Astrocyte (in vitro differentiated cells and primary cell): ENCODE measurements at regions not wholly inside any gene's neighbourhood (a gene's known extent, or its start where the extent isn't known, plus 50 kb on each side); places are given as distances from the start of the nearest gene placed in this dataset.

Experiments
- DNase-seq: peaks from one replicate; pipeline ENCODE4 v3.0.0-alpha.2; 2010; ENCODE audit warnings: low read depth
- FAIRE-seq: peaks from 2 replicates; lab custom pipeline; 2011; peaks lifted over from hg19 to GRCh38; lab: Jason Lieb, UNC
- H2AFZ ChIP-seq: 2 replicates; pipeline ENCODE4 v1.6.0; 2012; ENCODE audit warnings: low read depth, low read length, inconsistent platforms
- H3K27ac ChIP-seq: 2 replicates; pipeline ENCODE4 v1.5.1; 2011; ENCODE audit warnings: low read depth, low read length, inconsistent platforms
- H3K27me3 ChIP-seq: 2 replicates; pipeline ENCODE4 v1.6.0; 2011; ENCODE audit warnings: low read length, inconsistent platforms; ENCODE audit not compliant: insufficient read depth
- H3K36me3 ChIP-seq: 2 replicates; pipeline ENCODE4 v1.5.1; 2011; ENCODE audit warnings: low read length, inconsistent platforms; ENCODE audit not compliant: insufficient read depth
- H3K4me1 ChIP-seq: 2 replicates; pipeline ENCODE4 v1.5.1; 2011; ENCODE audit warnings: low read length, inconsistent platforms; ENCODE audit not compliant: insufficient read depth
- H3K4me2 ChIP-seq: 2 replicates; pipeline ENCODE4 v1.6.0; 2012; ENCODE audit warnings: low read length, inconsistent platforms
- H3K4me3 ChIP-seq: 2 replicates; pipeline ENCODE4 v1.5.1; 2011; ENCODE audit warnings: low read depth, mild to moderate bottlenecking, low read length, inconsistent platforms; ENCODE audit not compliant: insufficient read depth
- H3K79me2 ChIP-seq: 2 replicates; pipeline ENCODE4 v1.6.0; 2012; ENCODE audit warnings: mild to moderate bottlenecking, low read length, inconsistent platforms; ENCODE audit not compliant: insufficient read depth
- H3K9ac ChIP-seq: 2 replicates; pipeline ENCODE4 v1.6.0; 2012; ENCODE audit warnings: mild to moderate bottlenecking, low read length, inconsistent platforms
- H3K9me3 ChIP-seq: 2 replicates; pipeline ENCODE4 v1.5.1; 2012; ENCODE audit warnings: low read depth, mild to moderate bottlenecking, low read length, inconsistent platforms; ENCODE audit not compliant: insufficient read depth
- H4K20me1 ChIP-seq: 2 replicates; pipeline ENCODE4 v1.6.0; 2012; ENCODE audit warnings: low read length, inconsistent platforms; ENCODE audit not compliant: insufficient read depth
- H3K27ac Mint-ChIP-seq: one replicate; pipeline ENCODE4 v1.8.0; 2021; ENCODE audit warnings: mild to moderate bottlenecking, mixed read lengths; ENCODE audit not compliant: unreplicated experiment
- H3K27me3 Mint-ChIP-seq: one replicate; pipeline ENCODE4 v1.8.0; 2021; ENCODE audit warnings: low read depth, mixed read lengths; ENCODE audit not compliant: unreplicated experiment
- H3K36me3 Mint-ChIP-seq: one replicate; pipeline ENCODE4 v1.8.0; 2021; ENCODE audit warnings: low read depth, mixed read lengths; ENCODE audit not compliant: unreplicated experiment
- H3K4me1 Mint-ChIP-seq: one replicate; pipeline ENCODE4 v1.8.0; 2021; ENCODE audit warnings: low read depth, mixed read lengths; ENCODE audit not compliant: unreplicated experiment
- H3K4me3 Mint-ChIP-seq: one replicate; pipeline ENCODE4 v1.8.0; 2021; ENCODE audit warnings: mild to moderate bottlenecking, moderate library complexity, mixed read lengths; ENCODE audit not compliant: unreplicated experiment
- H3K9me3 Mint-ChIP-seq: one replicate; pipeline ENCODE4 v1.8.0; 2021; ENCODE audit warnings: mild to moderate bottlenecking, mixed read lengths; ENCODE audit not compliant: unreplicated experiment
- CTCF ChIP-seq: IDR thresholded peaks from 2 replicates; pipeline ENCODE4 v1.5.1; 2011; ENCODE audit warnings: low read depth, mild to moderate bottlenecking, inconsistent platforms, low read length, moderate library complexity; ENCODE audit not compliant: insufficient read depth
- EZH2 ChIP-seq: IDR thresholded peaks from 2 replicates; pipeline ENCODE4 v1.6.1; 2012; ENCODE audit warnings: mild to moderate bottlenecking, low read length, inconsistent platforms; ENCODE audit not compliant: insufficient read depth

- no peak overlapping the region for H3K4me3 Mint-ChIP-seq
- Histone ChIP-seq H3K27me3 (no peaks in the 10 kb centered on the region), H4K20me1 (no peaks in the 10 kb centered on the region), H3K4me2 (no peak overlapping the region), H3K9ac (no peak overlapping the region), H2AFZ (no peak overlapping the region), H3K4me3 (no peak overlapping the region), H3K36me3 (no peaks in the 10 kb centered on the region), H3K4me1 (no peaks in the 10 kb centered on the region), H3K9me3 (no peaks in the 10 kb centered on the region), H3K27ac (no peak overlapping the region), H3K79me2 (no peaks in the 10 kb centered on the region)
- no peaks in the 10 kb centered on the region for H3K4me1 Mint-ChIP-seq
- no peak for TF ChIP-seq CTCF
- TF ChIP-seq EZH2, result no peak
- no peak overlapping the region for H3K27ac Mint-ChIP-seq
- H3K9me3 Mint-ChIP-seq, result no peaks in the 10 kb centered on the region
- DNase-seq (no peak), FAIRE-seq (no peak)
- peaks cover 2% of the 10 kb centered on the region for H3K27me3 Mint-ChIP-seq
- no peaks in the 10 kb centered on the region for H3K36me3 Mint-ChIP-seq
Observed at GRCh38 chr11:90884181-90884580, 661.3 kb upstream of the CHORDC1 start.

- Mint-ChIP-seq H3K9me3 (no peaks in the 10 kb centered on the region), H3K36me3 (no peaks in the 10 kb centered on the region), H3K27ac (no peak overlapping the region), H3K4me3 (no peak overlapping the region), H3K27me3 (peaks cover 2% of the 10 kb centered on the region), H3K4me1 (no peaks in the 10 kb centered on the region)
- Histone ChIP-seq H3K4me3 (no peak overlapping the region), H3K4me2 (no peak overlapping the region), H3K9ac (no peak overlapping the region), H3K79me2 (no peaks in the 10 kb centered on the region), H3K36me3 (no peaks in the 10 kb centered on the region), H2AFZ (no peak overlapping the region), H3K27me3 (no peaks in the 10 kb centered on the region), H3K4me1 (no peaks in the 10 kb centered on the region), H4K20me1 (no peaks in the 10 kb centered on the region), H3K27ac (no peak overlapping the region), H3K9me3 (no peaks in the 10 kb centered on the region)
- no peak for TF ChIP-seq EZH2
- no peak for TF ChIP-seq CTCF
- DNase-seq (no peak), FAIRE-seq (no peak)
Observed at GRCh38 chr11:90874986-90875385, 652.1 kb upstream of the CHORDC1 start.

GRCh38 chr11:90874281-90874680 lies 651.4 kb upstream of the CHORDC1 start:
- TF ChIP-seq CTCF (no peak), EZH2 (no peak)
- no peaks in the 10 kb centered on the region for H3K36me3 ChIP-seq
- no peaks in the 10 kb centered on the region for H3K9me3 Mint-ChIP-seq
- H3K4me3 ChIP-seq, result no peak overlapping the region
- H3K79me2 ChIP-seq, result no peaks in the 10 kb centered on the region
- H3K27ac ChIP-seq, result no peak overlapping the region
- no peak overlapping the region for H3K4me2 ChIP-seq
- H3K27ac Mint-ChIP-seq, result no peak overlapping the region
- DNase-seq (no peak), FAIRE-seq (no peak)
- H3K4me1 ChIP-seq, result no peaks in the 10 kb centered on the region
- H3K9me3 ChIP-seq, result no peaks in the 10 kb centered on the region
- H3K9ac ChIP-seq, result no peak overlapping the region
- no peak overlapping the region for H2AFZ ChIP-seq
- H3K4me3 Mint-ChIP-seq, result no peak overlapping the region
- H3K4me1 Mint-ChIP-seq, result no peaks in the 10 kb centered on the region
- H3K36me3 Mint-ChIP-seq, result no peaks in the 10 kb centered on the region
- no peaks in the 10 kb centered on the region for H4K20me1 ChIP-seq
- no peaks in the 10 kb centered on the region for H3K27me3 Mint-ChIP-seq
- H3K27me3 ChIP-seq, result no peaks in the 10 kb centered on the region
